ENCODE measurements at regions not wholly inside any gene's neighbourhood (a gene's known extent, or its start where the extent isn't known, plus 50 kb on each side); places are given as distances from the start of the nearest gene placed in this dataset.

- DNase-seq = no peak
Observed at GRCh38 chr5:5726401-5726800, 303.9 kb downstream of the ICE1 start.

GRCh38 chr5:5721881-5722280 is 299.4 kb downstream of the ICE1 start:
- DNase-seq = no peak

- DNase-seq = no peak
Observed at GRCh38 chr5:5719292-5719691, 296.8 kb downstream of the ICE1 start.

GRCh38 chr5:5716665-5717064 is 294.2 kb downstream of the ICE1 start:
- DNase-seq = peak; percentile 14

- DNase-seq = no peak
Observed at GRCh38 chr5:5711592-5711991, 289.1 kb downstream of the ICE1 start.

- DNase-seq = no peak
Observed at GRCh38 chr5:5711112-5711511, 288.6 kb downstream of the ICE1 start.

- DNase-seq = no peak
Observed at GRCh38 chr5:5710471-5710870, 288.0 kb downstream of the ICE1 start.

- no peak for DNase-seq
Observed at GRCh38 chr5:5708367-5708919, 286.0 kb downstream of the ICE1 start.

- no peak for DNase-seq
Observed at GRCh38 chr5:5705010-5705409, 282.5 kb downstream of the ICE1 start.

- DNase-seq = no peak
Observed at GRCh38 chr5:5704352-5704751, 281.9 kb downstream of the ICE1 start.

- no peak for DNase-seq
Observed at GRCh38 chr5:5702934-5703333, 280.5 kb downstream of the ICE1 start.

- DNase-seq = no peak
Observed at GRCh38 chr5:5700549-5700948, 278.1 kb downstream of the ICE1 start.

GRCh38 chr5:5699062-5699461 is 276.6 kb downstream of the ICE1 start:
- DNase-seq = no peak

- no peak for DNase-seq
Observed at GRCh38 chr5:5695266-5695665, 272.8 kb downstream of the ICE1 start.

- no peak for DNase-seq
Observed at GRCh38 chr5:5688925-5689310, 266.4 kb downstream of the ICE1 start.

- DNase-seq = no peak
Observed at GRCh38 chr5:5688194-5688924, 265.9 kb downstream of the ICE1 start.

GRCh38 chr5:5687113-5687512 is 264.6 kb downstream of the ICE1 start:
- no peak for DNase-seq

- DNase-seq = no peak
Observed at GRCh38 chr5:5686356-5686755, 263.9 kb downstream of the ICE1 start.

- DNase-seq = no peak
Observed at GRCh38 chr5:5685737-5686136, 263.3 kb downstream of the ICE1 start.

- no peak for DNase-seq
Observed at GRCh38 chr5:5683174-5683573, 260.7 kb downstream of the ICE1 start.

GRCh38 chr5:5678909-5679308 is 256.4 kb downstream of the ICE1 start:
- no peak for DNase-seq

GRCh38 chr5:5677738-5678137 is 255.3 kb downstream of the ICE1 start:
- no peak for DNase-seq

- no peak for DNase-seq
Observed at GRCh38 chr5:5676218-5676617, 253.7 kb downstream of the ICE1 start.

- no peak for DNase-seq
Observed at GRCh38 chr5:5675511-5675910, 253.0 kb downstream of the ICE1 start.

GRCh38 chr5:5671823-5672222 is 249.3 kb downstream of the ICE1 start:
- DNase-seq = no peak

Measured in occipital lobe (tissue), 1 donor.